Chondrocyte (in vitro differentiated cells): ENCODE measurements at regions not wholly inside any gene's neighbourhood (a gene's known extent, or its start where the extent isn't known, plus 50 kb on each side); places are given as distances from the start of the nearest gene placed in this dataset.
"Not testable (repeated sequence)": the region's sequence is repeated elsewhere in the genome, so short reads cannot be mapped to it uniquely, and the experiment has no call there.

Experiments
- DNase-seq: peaks from one replicate; pipeline ENCODE4 v3.0.0; 2021; ENCODE audit warnings: mixed read lengths, low spot score
- H3K27ac Mint-ChIP-seq: one replicate; pipeline ENCODE4 v1.8.0; 2021; ENCODE audit warnings: mild to moderate bottlenecking, moderate library complexity, mixed read lengths; ENCODE audit not compliant: unreplicated experiment
- H3K27me3 Mint-ChIP-seq: 2 replicates; pipeline ENCODE4 v1.8.0; 2021; ENCODE audit warnings: low read depth, mixed read lengths
- H3K36me3 Mint-ChIP-seq: 2 replicates; pipeline ENCODE4 v1.8.0; 2021; ENCODE audit warnings: low read depth, mixed read lengths
- H3K4me1 Mint-ChIP-seq: 2 replicates; pipeline ENCODE4 v1.8.0; 2021; ENCODE audit warnings: low read depth, mild to moderate bottlenecking, mixed read lengths
- H3K4me3 Mint-ChIP-seq: one replicate; pipeline ENCODE4 v1.8.0; 2021; ENCODE audit warnings: mild to moderate bottlenecking, moderate library complexity, mixed read lengths; ENCODE audit not compliant: unreplicated experiment
- H3K9me3 Mint-ChIP-seq: 2 replicates; pipeline ENCODE4 v1.8.0; 2021; ENCODE audit warnings: low read depth, mixed read lengths
- CTCF ChIP-seq: fragments of 200-600 bp; sonication (generic); IDR thresholded peaks from 2 replicates; pipeline ENCODE4 v1.5.0; 2021; ENCODE audit warnings: antibody characterized with exemption, mild to moderate bottlenecking, moderate library complexity

GRCh38 chr2:142815375-142815774 is 62.1 kb upstream of the KYNU start:
- TF ChIP-seq CTCF: no peak
- no peak overlapping the region for H3K27ac Mint-ChIP-seq
- H3K36me3 Mint-ChIP-seq: peaks cover 1% of the 10 kb centered on the region
- H3K27me3 Mint-ChIP-seq: no peaks in the 10 kb centered on the region
- peaks cover 3% of the 10 kb centered on the region for H3K9me3 Mint-ChIP-seq
- peaks cover 25% of the 10 kb centered on the region for H3K4me1 Mint-ChIP-seq
- DNase-seq: no peak
- no peak overlapping the region for H3K4me3 Mint-ChIP-seq

GRCh38 chr2:142813830-142814829 is 63.3 kb upstream of the KYNU start:
- TF ChIP-seq CTCF: no peak
- no peaks in the 10 kb centered on the region for H3K27me3 Mint-ChIP-seq
- H3K9me3 Mint-ChIP-seq: peaks cover 5% of the 10 kb centered on the region
- no peak for DNase-seq
- peaks cover 19% of the 10 kb centered on the region for H3K4me1 Mint-ChIP-seq
- H3K27ac Mint-ChIP-seq: no peak overlapping the region
- peaks cover 1% of the 10 kb centered on the region for H3K36me3 Mint-ChIP-seq
- H3K4me3 Mint-ChIP-seq: no peak overlapping the region

- not testable (repeated sequence) for H3K27ac Mint-ChIP-seq, DNase-seq, H3K9me3 Mint-ChIP-seq, H3K27me3 Mint-ChIP-seq, H3K36me3 Mint-ChIP-seq, H3K4me3 Mint-ChIP-seq
- peaks cover 16% of the 10 kb centered on the region for H3K4me1 Mint-ChIP-seq
These were observed 65.8 kb upstream of the KYNU start for GRCh38 chr2:142811644-142812043.

- no peak overlapping the region for H3K27ac Mint-ChIP-seq
- TF ChIP-seq CTCF: no peak
- H3K9me3 Mint-ChIP-seq: peaks cover 2% of the 10 kb centered on the region
- no peak for DNase-seq
- no peaks in the 10 kb centered on the region for H3K36me3 Mint-ChIP-seq
- no peaks in the 10 kb centered on the region for H3K4me1 Mint-ChIP-seq
- H3K27me3 Mint-ChIP-seq: no peaks in the 10 kb centered on the region
- H3K4me3 Mint-ChIP-seq: no peak overlapping the region
These were observed 72.2 kb upstream of the KYNU start for GRCh38 chr2:142805244-142805643.

- no peaks in the 10 kb centered on the region for H3K27me3 Mint-ChIP-seq
- H3K4me1 Mint-ChIP-seq: no peaks in the 10 kb centered on the region
- no peaks in the 10 kb centered on the region for H3K36me3 Mint-ChIP-seq
- H3K4me3 Mint-ChIP-seq: no peak overlapping the region
- no peaks in the 10 kb centered on the region for H3K9me3 Mint-ChIP-seq
- no peak for TF ChIP-seq CTCF
- DNase-seq: no peak
- no peak overlapping the region for H3K27ac Mint-ChIP-seq
These were observed 74.3 kb upstream of the KYNU start for GRCh38 chr2:142803158-142803557.
